GM23248 (cell line): ENCODE measurements at regions not wholly inside any gene's neighbourhood (a gene's known extent, or its start where the extent isn't known, plus 50 kb on each side); places are given as distances from the start of the nearest gene placed in this dataset.

Experiments
- DNase-seq: peaks from one replicate; pipeline ENCODE4 v3.0.0-alpha.2; 2015
- H2AFZ ChIP-seq: fragments of 200-600 bp; sonication (generic); 2 replicates; pipeline ENCODE4 v1.6.1; 2016; ENCODE audit warnings: antibody characterized with exemption
- H3F3A ChIP-seq: fragments of 200-600 bp; sonication (generic); 2 replicates; pipeline ENCODE4 v1.6.1; 2016; ENCODE audit warnings: mild to moderate bottlenecking, antibody characterized with exemption, mixed run types; ENCODE audit not compliant: insufficient read depth
- H3K27ac ChIP-seq: fragments of 200-600 bp; sonication (generic); 2 replicates; pipeline ENCODE4 v1.5.1; 2016; ENCODE audit warnings: mild to moderate bottlenecking
- H3K27me3 ChIP-seq: fragments of 200-600 bp; sonication (generic); replicated peaks from 2 replicates; pipeline ENCODE4 v1.6.1; 2016; ENCODE audit warnings: mild to moderate bottlenecking; ENCODE audit not compliant: insufficient read depth
- H3K36me3 ChIP-seq: fragments of 200-600 bp; sonication (generic); 2 replicates; pipeline ENCODE4 v1.6.1; 2016; ENCODE audit warnings: low read depth, mild to moderate bottlenecking
- H3K4me1 ChIP-seq: fragments of 200-600 bp; sonication (generic); 2 replicates; pipeline ENCODE4 v1.6.1; 2016; ENCODE audit warnings: mild to moderate bottlenecking; ENCODE audit not compliant: insufficient read depth
- H3K4me2 ChIP-seq: fragments of 200-600 bp; sonication (generic); one replicate; pipeline ENCODE4 v1.6.1; 2016; ENCODE audit warnings: mild to moderate bottlenecking; ENCODE audit not compliant: unreplicated experiment
- H3K4me3 ChIP-seq: fragments of 200-600 bp; sonication (generic); 2 replicates; pipeline ENCODE4 v1.5.1; 2016; ENCODE audit warnings: mild to moderate bottlenecking
- H3K79me2 ChIP-seq: fragments of 200-600 bp; sonication (generic); 2 replicates; pipeline ENCODE4 v1.6.1; 2016; ENCODE audit warnings: mild to moderate bottlenecking; ENCODE audit not compliant: insufficient read depth
- H3K9ac ChIP-seq: fragments of 200-600 bp; sonication (generic); 2 replicates; pipeline ENCODE4 v1.6.1; 2016; ENCODE audit warnings: mild to moderate bottlenecking
- H3K9me2 ChIP-seq: fragments of 200-600 bp; sonication (generic); 2 replicates; pipeline ENCODE4 v1.6.1; 2016; ENCODE audit warnings: mixed run types, mild to moderate bottlenecking, moderate library complexity; ENCODE audit not compliant: insufficient read depth
- H3K9me3 ChIP-seq: fragments of 200-600 bp; sonication (generic); one replicate; pipeline ENCODE4 v1.6.1; 2017; ENCODE audit warnings: low read depth
- H4K20me1 ChIP-seq: fragments of 200-600 bp; sonication (generic); 2 replicates; pipeline ENCODE4 v1.6.0; 2016; ENCODE audit not compliant: insufficient read depth
- EZH2 ChIP-seq: fragments of 200-600 bp; sonication (generic); IDR thresholded peaks from 2 replicates; pipeline ENCODE4 v1.6.1; 2018; ENCODE audit warnings: antibody characterized with exemption, mild to moderate bottlenecking; ENCODE audit not compliant: insufficient read depth, poor library complexity, severe bottlenecking
- EZH2phosphoT487 ChIP-seq: fragments of 200-600 bp; sonication (generic); IDR thresholded peaks from 2 replicates; pipeline ENCODE4 v1.6.1; 2018; ENCODE audit warnings: antibody characterized with exemption, moderate library complexity, mild to moderate bottlenecking, low read depth; ENCODE audit not compliant: insufficient read depth
- WGBS, 2 experiments: methylation state at CpG; one replicate each; pipeline ENCODE4 v1.1.6; 2015 to 2017; ENCODE audit warnings: low lambda C conversion rate in 2 of 2, low coverage in 1 of 2; ENCODE audit errors: missing lambda C conversion rate in 2 of 2; 5-methylcytosine and 5-hydroxymethylcytosine counted together
- in situ Hi-C: fragments of 300-500 bp; cut with MboI; formaldehyde crosslinking; loops from 2 replicates; pipeline ENCODE4 v1.15.0; 2020

GRCh38 chr5:28077291-28078240 is 1039.2 kb upstream of the CDH9 start:
- Histone ChIP-seq H3K9ac (no peak overlapping the region), H3K27me3 (no peaks in the 10 kb centered on the region), H3K4me3 (no peak overlapping the region), H3K9me3 (no peaks in the 10 kb centered on the region), H3K36me3 (no peaks in the 10 kb centered on the region), H3F3A (no peaks in the 10 kb centered on the region), H3K4me2 (no peak overlapping the region), H2AFZ (no peak overlapping the region), H3K27ac (no peak overlapping the region), H3K9me2 (no peaks in the 10 kb centered on the region), H4K20me1 (no peaks in the 10 kb centered on the region), H3K79me2 (no peaks in the 10 kb centered on the region), H3K4me1 (no peaks in the 10 kb centered on the region)
- DNase-seq = no peak
- WGBS, 2 experiments = 68 to 82% methylated on average over 19 to 44 of the region's 44 CpGs
- TF ChIP-seq EZH2phosphoT487 (no peak), EZH2 (no peak)
- in situ Hi-C loops = no loop called here

GRCh38 chr5:28066856-28067255 is 1028.5 kb upstream of the CDH9 start:
- TF ChIP-seq EZH2 = no peak
- TF ChIP-seq EZH2phosphoT487 = no peak
- in situ Hi-C loops = no loop called here
- no peaks in the 10 kb centered on the region for H3K9me3 ChIP-seq
- no peaks in the 10 kb centered on the region for H3K27me3 ChIP-seq
- H3K36me3 ChIP-seq = no peaks in the 10 kb centered on the region
- H3K27ac ChIP-seq = no peak overlapping the region
- H2AFZ ChIP-seq = no peak overlapping the region
- no peak overlapping the region for H3K4me3 ChIP-seq
- H3K4me2 ChIP-seq = no peak overlapping the region
- H3K79me2 ChIP-seq = no peaks in the 10 kb centered on the region
- DNase-seq = no peak
- H3K9ac ChIP-seq = no peak overlapping the region
- H3K4me1 ChIP-seq = no peaks in the 10 kb centered on the region
- WGBS, 2 experiments = 20 to 24% methylated on average over 3 of the region's 3 CpGs
- no peaks in the 10 kb centered on the region for H4K20me1 ChIP-seq
- no peaks in the 10 kb centered on the region for H3F3A ChIP-seq
- H3K9me2 ChIP-seq = no peaks in the 10 kb centered on the region

GRCh38 chr5:28065656-28066055 is 1027.3 kb upstream of the CDH9 start:
- no peaks in the 10 kb centered on the region for H3K9me3 ChIP-seq
- no peaks in the 10 kb centered on the region for H3K36me3 ChIP-seq
- no peaks in the 10 kb centered on the region for H3K4me1 ChIP-seq
- TF ChIP-seq EZH2 = no peak
- no peak for TF ChIP-seq EZH2phosphoT487
- H3K79me2 ChIP-seq = no peaks in the 10 kb centered on the region
- no peaks in the 10 kb centered on the region for H3K27me3 ChIP-seq
- H2AFZ ChIP-seq = no peak overlapping the region
- H3K27ac ChIP-seq = no peak overlapping the region
- H4K20me1 ChIP-seq = no peaks in the 10 kb centered on the region
- no peak overlapping the region for H3K9ac ChIP-seq
- no peak overlapping the region for H3K4me2 ChIP-seq
- H3F3A ChIP-seq = no peaks in the 10 kb centered on the region
- H3K4me3 ChIP-seq = no peak overlapping the region
- in situ Hi-C loops = no loop called here
- DNase-seq = no peak
- no peaks in the 10 kb centered on the region for H3K9me2 ChIP-seq

GRCh38 chr5:28046596-28046995 is 1008.2 kb upstream of the CDH9 start:
- Histone ChIP-seq H3K4me3 (no peak overlapping the region), H3K4me2 (no peak overlapping the region), H3K36me3 (no peaks in the 10 kb centered on the region), H3K27me3 (no peaks in the 10 kb centered on the region), H3K4me1 (no peaks in the 10 kb centered on the region), H3K27ac (no peak overlapping the region), H3K9me2 (no peaks in the 10 kb centered on the region), H2AFZ (no peak overlapping the region), H3F3A (no peaks in the 10 kb centered on the region), H3K9ac (no peak overlapping the region), H3K9me3 (no peaks in the 10 kb centered on the region), H3K79me2 (no peaks in the 10 kb centered on the region), H4K20me1 (no peaks in the 10 kb centered on the region)
- WGBS, 2 experiments = 9 to 11% methylated on average over 1 of the region's 1 CpG
- no peak for DNase-seq
- in situ Hi-C loops = no loop called here
- TF ChIP-seq EZH2 (no peak), EZH2phosphoT487 (no peak)
